ENCODE measurements at regions not wholly inside any gene's neighbourhood (a gene's known extent, or its start where the extent isn't known, plus 50 kb on each side); places are given as distances from the start of the nearest gene placed in this dataset.

DNA sequence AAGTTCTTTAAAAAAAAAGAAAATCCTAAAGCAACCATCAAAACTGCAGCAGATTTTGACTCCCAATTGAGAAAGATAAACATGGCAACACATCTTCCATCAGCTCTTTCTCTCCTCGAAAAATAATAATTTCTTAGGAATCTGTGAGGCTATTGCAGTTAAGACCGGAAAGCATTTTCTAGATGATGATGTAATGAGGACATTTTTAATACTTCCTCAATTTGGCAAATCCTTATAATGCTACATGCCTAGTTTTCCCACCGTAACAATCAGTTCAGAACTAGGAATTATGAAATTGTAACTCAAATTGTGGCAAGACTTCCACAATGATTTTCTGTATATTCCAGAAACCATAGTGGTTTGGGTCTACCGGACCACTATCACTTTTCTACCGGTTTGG lies 180.9 kb upstream of the PDE3A start:
- Histone ChIP-seq H3K27me3 (ENCODE audit: insufficient read depth, low read length) (no peaks in the 10 kb centered on the region), H2AFZ (ENCODE audit: low read depth, low read length, poor library complexity, severe bottlenecking) (no peak overlapping the region), H3K27ac (ENCODE audit: low read depth, low read length) (no peak overlapping the region), H4K20me1 (ENCODE audit: insufficient read depth) (no peaks in the 10 kb centered on the region), H3K4me2 (ENCODE audit: low read length) (no peak overlapping the region), H3K79me2 (ENCODE audit: insufficient read depth, low read length) (no peaks in the 10 kb centered on the region), H3K4me3 (replicated peaks in 1 of 2; ENCODE audit: low read depth in 1 of 2, low read length in 2 of 2) (no peak overlapping the region), H3K9me3 (ENCODE audit: control insufficient read depth in 1 of 2, insufficient read depth in 1 of 2, low read depth in 1 of 2, low read length in 2 of 2) (no peaks in the 10 kb centered on the region), H3K9me2 (ENCODE audit: insufficient read depth) (no peaks in the 10 kb centered on the region), H3K4me1 (ENCODE audit: control insufficient read depth in 1 of 2, insufficient read depth in 2 of 2, low read length in 2 of 2) (no peaks in the 10 kb centered on the region), H3K36me3 (ENCODE audit: control insufficient read depth in 1 of 2, insufficient read depth in 2 of 2, low read length in 2 of 2) (no peaks in the 10 kb centered on the region), H3K9ac (ENCODE audit: low read length) (no peak overlapping the region)
- intact Hi-C loops (cut with micrococcal nuclease): no loop called here
- ChIA-PET CTCF (no interaction called here), RAD21 (ENCODE audit: low non-redundant PET in 1 of 2, low total read pairs in 2 of 2, uncharacterized antibody in 2 of 2, unreplicated experiment in 2 of 2) (no interaction called here), POLR2A (no interaction called here)
- DNase-seq (ENCODE audit: low read depth, low spot score): no peak
- TF ChIP-seq YY1 (IDR thresholded peaks at IDR 0.05; ENCODE audit: extremely low read depth, insufficient replicate concordance, low read depth, low read length) (no peak), MAX (IDR thresholded peaks at IDR 0.05) (no peak), ZFX (IDR thresholded peaks at IDR 0.05) (no peak), POLR2A (IDR thresholded peaks at IDR 0.05; ENCODE audit: borderline replicate concordance, extremely low read depth, insufficient read depth, insufficient read length) (no peak)
- TF ChIP-seq, protein P1, sequence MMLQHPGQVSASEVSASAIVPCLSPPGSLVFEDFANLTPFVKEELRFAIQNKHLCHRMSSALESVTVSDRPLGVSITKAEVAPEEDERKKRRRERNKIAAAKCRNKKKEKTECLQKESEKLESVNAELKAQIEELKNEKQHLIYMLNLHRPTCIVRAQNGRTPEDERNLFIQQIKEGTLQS (IDR thresholded peaks at IDR 0.05): no peak
- TF ChIP-seq, protein P2, sequence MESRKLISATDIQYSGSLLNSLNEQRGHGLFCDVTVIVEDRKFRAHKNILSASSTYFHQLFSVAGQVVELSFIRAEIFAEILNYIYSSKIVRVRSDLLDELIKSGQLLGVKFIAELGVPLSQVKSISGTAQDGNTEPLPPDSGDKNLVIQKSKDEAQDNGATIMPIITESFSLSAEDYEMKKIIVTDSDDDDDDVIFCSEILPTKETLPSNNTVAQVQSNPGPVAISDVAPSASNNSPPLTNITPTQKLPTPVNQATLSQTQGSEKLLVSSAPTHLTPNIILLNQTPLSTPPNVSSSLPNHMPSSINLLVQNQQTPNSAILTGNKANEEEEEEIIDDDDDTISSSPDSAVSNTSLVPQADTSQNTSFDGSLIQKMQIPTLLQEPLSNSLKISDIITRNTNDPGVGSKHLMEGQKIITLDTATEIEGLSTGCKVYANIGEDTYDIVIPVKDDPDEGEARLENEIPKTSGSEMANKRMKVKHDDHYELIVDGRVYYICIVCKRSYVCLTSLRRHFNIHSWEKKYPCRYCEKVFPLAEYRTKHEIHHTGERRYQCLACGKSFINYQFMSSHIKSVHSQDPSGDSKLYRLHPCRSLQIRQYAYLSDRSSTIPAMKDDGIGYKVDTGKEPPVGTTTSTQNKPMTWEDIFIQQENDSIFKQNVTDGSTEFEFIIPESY (IDR thresholded peaks at IDR 0.05; ENCODE audit: extremely low read depth, insufficient replicate concordance, low read length): no peak
- BruUV-seq (replicated peaks): no TSS peak
- no peak for ATAC-seq

GRCh38 chr12:20188930-20189653 lies 179.2 kb upstream of the PDE3A start:
- H3K27ac ChIP-seq (ENCODE audit: low read depth, low read length): no peak overlapping the region
- H4K20me1 ChIP-seq (ENCODE audit: insufficient read depth): no peaks in the 10 kb centered on the region
- no TSS peak for BruUV-seq (replicated peaks)
- TF ChIP-seq, protein P2 (IDR thresholded peaks at IDR 0.05; ENCODE audit: extremely low read depth, insufficient replicate concordance, low read length): no peak
- TF ChIP-seq ZFX (IDR thresholded peaks at IDR 0.05): no peak
- ATAC-seq (no peak), DNase-seq (ENCODE audit: low read depth, low spot score) (no peak)
- H3K4me1 ChIP-seq (ENCODE audit: control insufficient read depth in 1 of 2, insufficient read depth in 2 of 2, low read length in 2 of 2): no peaks in the 10 kb centered on the region
- no peaks in the 10 kb centered on the region for H3K27me3 ChIP-seq (ENCODE audit: insufficient read depth, low read length)
- ChIA-PET POLR2A (no interaction called here), RAD21 (ENCODE audit: low non-redundant PET in 1 of 2, low total read pairs in 2 of 2, uncharacterized antibody in 2 of 2, unreplicated experiment in 2 of 2) (no interaction called here), CTCF (no interaction called here)
- intact Hi-C loops (cut with micrococcal nuclease): no loop called here
- no peak overlapping the region for H2AFZ ChIP-seq (ENCODE audit: low read depth, low read length, poor library complexity, severe bottlenecking)
- no peak overlapping the region for H3K4me3 ChIP-seq (replicated peaks in 1 of 2; ENCODE audit: low read depth in 1 of 2, low read length in 2 of 2)
- H3K9me2 ChIP-seq (ENCODE audit: insufficient read depth): no peaks in the 10 kb centered on the region
- no peak overlapping the region for H3K4me2 ChIP-seq (ENCODE audit: low read length)
- H3K36me3 ChIP-seq (ENCODE audit: control insufficient read depth in 1 of 2, insufficient read depth in 2 of 2, low read length in 2 of 2): no peaks in the 10 kb centered on the region
- no peak overlapping the region for H3K9ac ChIP-seq (ENCODE audit: low read length)
- H3K79me2 ChIP-seq (ENCODE audit: insufficient read depth, low read length): no peaks in the 10 kb centered on the region
- no peaks in the 10 kb centered on the region for H3K9me3 ChIP-seq (ENCODE audit: control insufficient read depth in 1 of 2, insufficient read depth in 1 of 2, low read depth in 1 of 2, low read length in 2 of 2)
